ENCODE measurements at regions not wholly inside any gene's neighbourhood (a gene's known extent, or its start where the extent isn't known, plus 50 kb on each side); places are given as distances from the start of the nearest gene placed in this dataset.

GRCh38 chr2:2850859-2851258 is 519.8 kb upstream of the MYT1L start:
- DNase-seq (ENCODE audit: extremely low read depth, low read depth), result no peak
- TF ChIP-seq CTCF (IDR thresholded peaks at IDR 0.05; ENCODE audit: low read depth, low read length), result no peak

- no peak for DNase-seq (ENCODE audit: extremely low read depth, low read depth)
- TF ChIP-seq CTCF (IDR thresholded peaks at IDR 0.05; ENCODE audit: low read depth, low read length), result no peak
These were observed 519.2 kb upstream of the MYT1L start for GRCh38 chr2:2850218-2850755.

- no peak for DNase-seq (ENCODE audit: extremely low read depth, low read depth)
- TF ChIP-seq CTCF (IDR thresholded peaks at IDR 0.05; ENCODE audit: low read depth, low read length), result no peak
These were observed 518.6 kb upstream of the MYT1L start for GRCh38 chr2:2849464-2850217.

GRCh38 chr2:2848621-2849333 is 517.7 kb upstream of the MYT1L start:
- DNase-seq (ENCODE audit: extremely low read depth, low read depth), result no peak
- TF ChIP-seq CTCF (IDR thresholded peaks at IDR 0.05; ENCODE audit: low read depth, low read length), result no peak

GRCh38 chr2:2848198-2848597 is 517.1 kb upstream of the MYT1L start:
- DNase-seq (ENCODE audit: extremely low read depth, low read depth), result no peak
- no peak for TF ChIP-seq CTCF (IDR thresholded peaks at IDR 0.05; ENCODE audit: low read depth, low read length)

- no peak for DNase-seq (ENCODE audit: extremely low read depth, low read depth)
- TF ChIP-seq CTCF (IDR thresholded peaks at IDR 0.05; ENCODE audit: low read depth, low read length), result no peak
These were observed 516.2 kb upstream of the MYT1L start for GRCh38 chr2:2847209-2847676.

Measured in AG09319 (cell line).